Esophagus muscularis mucosa (tissue), 3 donors: ENCODE measurements at regions not wholly inside any gene's neighbourhood (a gene's known extent, or its start where the extent isn't known, plus 50 kb on each side); places are given as distances from the start of the nearest gene placed in this dataset.

ENCODE experiments used
- CTCF ChIP-seq, 3 experiments: fragments of 200-600 bp in 2 of 3; fragments of 450-650 bp in 1 of 3; sonication (generic) in 2 of 3; IDR thresholded peaks; one replicate each; pipeline ENCODE4 v1.5.1; 2017 to 2019; ENCODE audit warnings: antibody characterized with exemption in 3 of 3, mild to moderate bottlenecking in 2 of 3, moderate library complexity in 1 of 3
- POLR2A ChIP-seq: fragments of 450-650 bp; IDR thresholded peaks from one replicate; pipeline ENCODE4 v1.6.1; 2017; ENCODE audit warnings: antibody characterized with exemption, moderate library complexity, mild to moderate bottlenecking, low read depth
- POLR2AphosphoS5 ChIP-seq, 2 donors: sonication (generic); formaldehyde crosslinking; IDR thresholded peaks; one replicate each; pipeline ENCODE4 v1.6.1; 2017; ENCODE audit warnings: antibody characterized with exemption in 2 of 2

- no peak for TF ChIP-seq POLR2A
- TF ChIP-seq CTCF (IDR thresholded peaks at IDR 0.05), result no peak
- no peak for TF ChIP-seq POLR2AphosphoS5 (IDR thresholded peaks at IDR 0.05)
These were observed 348.8 kb downstream of the GXYLT1 start for GRCh38 chr12:41795910-41796309.
